ENCODE measurements at regions not wholly inside any gene's neighbourhood (a gene's known extent, or its start where the extent isn't known, plus 50 kb on each side); places are given as distances from the start of the nearest gene placed in this dataset.

DNA sequence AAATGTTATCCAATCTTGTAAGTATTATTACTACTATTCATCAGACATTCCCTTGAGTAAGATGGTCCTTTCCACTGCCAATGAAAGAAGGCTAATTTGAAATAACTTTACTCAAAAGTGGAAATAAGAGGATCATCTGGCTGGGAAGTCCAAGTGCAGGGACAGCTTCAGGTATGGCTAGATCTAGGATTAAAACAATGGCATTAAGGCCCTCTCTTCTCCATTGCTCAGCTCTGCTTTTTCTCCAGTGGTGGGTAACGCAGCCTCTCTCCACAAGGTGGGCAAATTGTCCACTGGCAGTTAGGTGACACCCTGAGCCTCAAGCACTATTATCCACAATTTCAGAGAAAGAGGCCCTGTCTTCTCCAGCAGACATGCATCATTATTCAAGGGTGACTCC is 66.7 kb upstream of the PGM2 start:
- TF ChIP-seq CTCF (IDR thresholded peaks at IDR 0.05): no peak
- no peak for TF ChIP-seq EP300 (IDR thresholded peaks at IDR 0.05; ENCODE audit: low read depth)

Measured in transverse colon (tissue), 3 donors.